ENCODE measurements at regions not wholly inside any gene's neighbourhood (a gene's known extent, or its start where the extent isn't known, plus 50 kb on each side); places are given as distances from the start of the nearest gene placed in this dataset.

GRCh38 chr5:100479079-100479688, 56.0 kb upstream of the FAM174A start:
- ATAC-seq = no peak
- no peaks in the 10 kb centered on the region for H3K36me3 Mint-ChIP-seq
- no peak overlapping the region for H3K4me3 Mint-ChIP-seq
- no peak overlapping the region for H3K27ac Mint-ChIP-seq
- no peaks in the 10 kb centered on the region for H3K4me1 Mint-ChIP-seq
- DNase-seq (ENCODE audit: low spot score in 2 of 2) = no peak
- H3K9me3 Mint-ChIP-seq = no peaks in the 10 kb centered on the region

DNA sequence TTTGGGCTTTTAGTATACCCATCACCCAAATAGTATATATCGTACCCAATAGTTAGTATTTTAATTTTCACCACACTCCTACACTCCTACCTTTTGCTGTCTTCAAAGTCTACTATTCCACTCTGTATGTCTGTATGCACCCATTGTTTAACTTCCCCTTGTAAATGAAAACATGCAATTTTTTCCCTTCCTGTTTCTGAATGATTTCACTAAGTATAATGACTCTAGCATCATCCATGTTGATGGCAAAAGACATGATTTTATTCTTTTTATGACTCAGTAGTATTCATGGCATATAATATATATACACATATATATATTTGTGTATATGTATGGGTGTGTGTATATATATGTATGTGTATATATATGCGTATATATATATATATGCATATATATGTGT, 63.1 kb upstream of the FAM174A start:
- no peak for ATAC-seq
- no peak overlapping the region for H3K4me3 Mint-ChIP-seq
- no peaks in the 10 kb centered on the region for H3K4me1 Mint-ChIP-seq
- no peaks in the 10 kb centered on the region for H3K9me3 Mint-ChIP-seq
- H3K27ac Mint-ChIP-seq = no peak overlapping the region
- DNase-seq (ENCODE audit: low spot score in 2 of 2) = no peak
- H3K36me3 Mint-ChIP-seq = no peaks in the 10 kb centered on the region

DNA sequence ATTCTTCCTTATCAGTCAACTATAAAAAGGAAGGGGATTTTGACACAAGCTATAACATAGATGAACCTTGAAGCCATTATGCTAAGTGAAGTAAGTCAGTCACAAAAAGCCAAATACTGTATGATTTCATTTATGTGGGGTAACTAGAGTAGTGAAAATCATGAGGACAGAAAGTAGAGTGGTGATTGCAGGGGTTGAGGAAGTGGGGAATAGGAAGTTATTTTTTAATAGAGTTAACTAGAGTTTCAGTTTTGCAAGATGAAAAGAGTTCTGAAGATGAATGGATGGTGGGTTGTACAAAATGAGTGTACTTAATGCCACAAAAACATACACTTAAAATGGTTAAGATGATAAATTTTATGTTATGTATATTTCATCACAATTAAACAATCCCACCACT, 65.4 kb upstream of the FAM174A start:
- Mint-ChIP-seq H3K36me3 (no peaks in the 10 kb centered on the region), H3K4me3 (no peak overlapping the region), H3K4me1 (no peaks in the 10 kb centered on the region), H3K27ac (no peak overlapping the region), H3K9me3 (no peaks in the 10 kb centered on the region)
- ATAC-seq (no peak), DNase-seq (ENCODE audit: low spot score in 2 of 2) (no peak)

DNA sequence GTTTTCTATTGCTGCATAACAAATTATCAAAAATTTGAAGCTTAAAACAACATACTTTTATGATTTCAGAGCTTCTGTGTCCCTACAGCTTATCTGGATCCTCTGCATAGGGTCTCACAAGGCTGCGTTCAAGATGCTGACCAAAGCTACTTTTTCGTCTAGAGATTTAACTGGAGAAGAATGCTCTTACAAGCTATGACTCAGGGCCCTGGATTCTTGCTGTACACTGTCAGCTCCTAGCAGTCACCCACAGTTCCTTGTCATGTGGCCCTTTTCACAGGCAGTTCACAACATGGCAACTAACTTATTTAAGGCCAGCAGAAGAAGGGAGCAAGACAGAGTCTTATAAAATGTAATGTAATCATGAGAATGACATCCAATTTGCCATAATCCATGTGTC, 70.8 kb upstream of the FAM174A start:
- no peak for DNase-seq (ENCODE audit: low spot score in 2 of 2)
- no peak for ATAC-seq
- Mint-ChIP-seq H3K36me3 (no peaks in the 10 kb centered on the region), H3K4me3 (no peak overlapping the region), H3K4me1 (no peaks in the 10 kb centered on the region), H3K27ac (no peak overlapping the region), H3K9me3 (peaks cover 2% of the 10 kb centered on the region)

- Mint-ChIP-seq H3K27ac (no peak overlapping the region), H3K36me3 (no peaks in the 10 kb centered on the region), H3K4me1 (no peaks in the 10 kb centered on the region), H3K9me3 (peaks cover 2% of the 10 kb centered on the region), H3K4me3 (no peak overlapping the region)
- DNase-seq (ENCODE audit: low spot score in 2 of 2) = no peak
- no peak for ATAC-seq
These were observed 78.6 kb upstream of the FAM174A start for GRCh38 chr5:100456615-100457014.

GRCh38 chr5:100452126-100452525, 83.0 kb upstream of the FAM174A start:
- Mint-ChIP-seq H3K27ac (no peak overlapping the region), H3K36me3 (no peaks in the 10 kb centered on the region), H3K4me1 (no peaks in the 10 kb centered on the region), H3K9me3 (no peaks in the 10 kb centered on the region), H3K4me3 (no peak overlapping the region)
- DNase-seq (ENCODE audit: low spot score in 2 of 2) (no peak), ATAC-seq (no peak)

- no peak for DNase-seq (ENCODE audit: low spot score in 2 of 2)
These were observed 87.1 kb upstream of the FAM174A start for GRCh38 chr5:100448111-100448528.

DNA sequence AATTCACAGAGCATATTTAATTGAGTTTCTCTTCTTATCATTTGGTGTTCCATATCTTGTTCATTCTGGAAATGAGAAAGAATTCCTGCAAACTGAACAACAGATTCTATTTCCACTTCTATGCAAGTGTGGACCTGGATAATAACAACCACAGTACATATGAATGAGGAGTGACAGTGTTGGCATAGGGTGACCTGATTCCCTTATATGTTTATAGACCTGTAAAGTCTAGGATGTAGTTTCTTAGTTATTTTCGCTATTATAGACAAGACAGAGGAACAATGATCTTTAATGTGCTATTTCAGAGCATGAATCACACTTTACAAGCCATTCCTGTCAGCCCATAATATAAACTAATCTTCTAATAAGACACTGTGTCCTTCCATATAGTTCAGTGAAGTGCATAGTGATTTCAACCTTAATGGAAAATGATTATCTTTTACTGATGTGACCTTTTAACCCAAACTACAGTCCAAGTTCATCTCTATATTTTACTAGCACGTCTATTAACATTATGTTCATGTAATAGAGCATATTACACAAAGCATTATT, 88.2 kb upstream of the FAM174A start:
- no peaks in the 10 kb centered on the region for H3K36me3 Mint-ChIP-seq
- no peaks in the 10 kb centered on the region for H3K4me1 Mint-ChIP-seq
- no peak overlapping the region for H3K27ac Mint-ChIP-seq
- H3K9me3 Mint-ChIP-seq = no peaks in the 10 kb centered on the region
- DNase-seq (ENCODE audit: low spot score in 2 of 2) (no peak), ATAC-seq (no peak)
- H3K4me3 Mint-ChIP-seq = no peak overlapping the region

More at GRCh38 chr5:100448111-100448528, 87.1 kb upstream of the FAM174A start:
- ATAC-seq = no peak
- H3K36me3 Mint-ChIP-seq = no peaks in the 10 kb centered on the region
- H3K27ac Mint-ChIP-seq = no peak overlapping the region
- no peaks in the 10 kb centered on the region for H3K9me3 Mint-ChIP-seq
- H3K4me3 Mint-ChIP-seq = no peak overlapping the region
- no peaks in the 10 kb centered on the region for H3K4me1 Mint-ChIP-seq

- DNase-seq (ENCODE audit: low spot score in 2 of 2) (no peak), ATAC-seq (peak; percentile 67)
- Mint-ChIP-seq H3K9me3 (no peaks in the 10 kb centered on the region), H3K36me3 (no peaks in the 10 kb centered on the region), H3K4me3 (no peak overlapping the region), H3K4me1 (no peaks in the 10 kb centered on the region), H3K27ac (no peak overlapping the region)
These were observed 90.2 kb upstream of the FAM174A start for GRCh38 chr5:100444961-100445360.

DNA sequence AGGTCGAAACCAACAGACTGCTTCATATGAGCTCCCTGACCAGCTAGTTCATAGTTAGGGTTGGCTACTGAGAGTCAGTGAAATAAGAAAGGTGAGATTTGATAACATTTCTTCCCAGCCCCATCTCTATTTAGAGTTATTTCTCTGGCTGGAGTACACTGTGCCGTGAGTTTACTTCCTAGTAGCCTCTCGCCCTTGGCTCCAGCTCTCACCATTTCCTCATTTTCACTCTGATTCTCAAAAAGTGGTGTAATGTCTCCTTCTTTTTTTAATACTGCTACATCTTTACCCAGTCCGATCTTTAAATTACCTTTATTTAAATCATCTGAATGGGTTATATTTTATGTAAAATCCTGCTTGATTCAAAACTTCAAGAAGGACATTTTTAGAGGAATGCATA, 100.4 kb upstream of the FAM174A start:
- DNase-seq (ENCODE audit: low spot score in 2 of 2) = no peak
- no peak overlapping the region for H3K4me3 Mint-ChIP-seq
- H3K9me3 Mint-ChIP-seq = no peaks in the 10 kb centered on the region
- H3K4me1 Mint-ChIP-seq = no peaks in the 10 kb centered on the region
- no peaks in the 10 kb centered on the region for H3K36me3 Mint-ChIP-seq
- no peak overlapping the region for H3K27ac Mint-ChIP-seq
- no peak for ATAC-seq

DNA sequence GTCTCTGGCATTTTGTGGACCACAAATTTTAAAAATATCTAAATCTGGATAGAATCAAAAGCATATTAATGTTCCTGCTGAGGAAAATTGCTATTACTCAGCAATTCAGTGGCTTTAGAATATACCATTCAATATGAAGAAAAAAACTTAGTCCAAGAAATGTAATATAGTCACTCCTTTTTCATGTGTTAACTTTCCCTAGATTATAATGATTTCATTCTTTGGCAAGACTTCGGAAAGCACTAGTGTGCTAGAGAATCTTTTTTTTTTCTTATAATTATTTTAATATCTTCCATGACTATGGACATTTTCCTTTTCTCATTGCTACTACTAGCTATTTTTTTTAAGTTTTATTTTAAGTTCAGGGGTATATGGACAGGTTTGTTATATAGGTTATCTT, 102.4 kb upstream of the FAM174A start:
- no peak for DNase-seq (ENCODE audit: low spot score in 2 of 2)
- no peak for ATAC-seq
- Mint-ChIP-seq H3K4me3 (no peak overlapping the region), H3K9me3 (no peaks in the 10 kb centered on the region), H3K27ac (no peak overlapping the region), H3K4me1 (no peaks in the 10 kb centered on the region), H3K36me3 (no peaks in the 10 kb centered on the region)

DNA sequence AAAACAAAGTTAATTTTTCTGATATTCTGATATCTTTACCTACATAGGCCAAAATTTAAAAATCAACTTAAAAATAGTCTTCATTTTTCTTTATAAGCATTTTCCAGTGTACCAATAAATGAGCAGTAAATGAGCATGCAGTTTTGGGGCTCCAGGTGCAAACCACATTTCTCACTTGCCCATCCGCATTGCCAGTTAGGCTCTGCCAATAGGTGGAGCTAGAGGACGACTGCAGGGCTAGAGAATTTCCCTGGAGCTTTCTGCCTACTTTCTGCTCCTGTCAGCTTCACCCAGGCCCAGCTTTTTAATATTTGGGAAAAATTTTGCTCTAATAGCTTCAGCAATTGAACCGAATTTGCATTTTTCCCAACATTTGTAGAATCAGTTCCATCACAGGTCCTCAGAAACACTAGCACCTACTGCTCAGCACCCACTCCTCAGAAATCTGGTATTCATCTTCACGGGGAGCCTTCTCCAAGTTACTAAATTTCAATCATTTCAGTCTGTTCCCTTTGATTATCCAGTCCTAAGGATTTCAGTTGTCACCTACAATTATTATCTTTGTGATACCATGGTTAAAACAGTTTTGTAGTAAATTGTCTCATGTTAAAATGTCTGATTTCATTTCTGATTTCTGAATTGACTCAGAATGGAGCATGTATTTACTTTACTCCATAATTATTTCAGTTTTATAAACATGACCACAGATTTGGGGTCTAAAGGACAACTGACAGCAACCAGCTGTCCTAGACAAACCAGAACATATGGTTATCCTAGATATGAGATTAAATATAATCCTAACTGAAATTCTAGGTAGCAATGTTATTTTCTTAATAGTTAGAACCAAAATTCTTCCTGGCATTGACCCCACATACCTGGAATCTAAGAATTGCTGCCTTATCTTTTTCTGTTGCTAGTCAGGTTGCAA, 104.6 kb upstream of the FAM174A start:
- ATAC-seq (peak; percentile 42), DNase-seq (ENCODE audit: low spot score in 2 of 2) (peak; percentile 40 to 69)
- Mint-ChIP-seq H3K27ac (no peak overlapping the region), H3K36me3 (no peaks in the 10 kb centered on the region), H3K9me3 (no peaks in the 10 kb centered on the region), H3K4me1 (no peaks in the 10 kb centered on the region), H3K4me3 (no peak overlapping the region)

DNA sequence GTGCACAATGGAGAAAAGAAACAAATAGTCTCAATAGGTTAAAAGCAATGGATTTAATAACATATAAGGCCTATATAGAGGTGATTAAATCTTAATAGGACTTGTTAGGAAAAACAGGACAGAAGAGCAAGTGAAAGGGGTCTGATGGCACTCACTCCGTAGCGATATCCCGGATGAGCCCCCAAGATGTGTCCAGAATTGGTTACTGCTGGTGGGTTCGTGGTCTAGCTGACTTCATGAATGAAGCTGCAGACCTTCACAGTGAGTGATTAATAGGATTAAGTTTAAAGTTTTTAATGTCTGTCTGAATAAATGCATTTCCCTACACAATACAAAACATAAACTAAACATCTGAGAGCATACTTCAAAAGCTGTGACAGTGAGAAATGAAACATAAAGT, 110.4 kb upstream of the FAM174A start:
- no peak for ATAC-seq
- no peak overlapping the region for H3K4me3 Mint-ChIP-seq
- H3K9me3 Mint-ChIP-seq = peaks cover 4% of the 10 kb centered on the region
- H3K4me1 Mint-ChIP-seq = no peaks in the 10 kb centered on the region
- no peak overlapping the region for H3K27ac Mint-ChIP-seq
- no peak for DNase-seq (ENCODE audit: low spot score in 2 of 2)
- no peaks in the 10 kb centered on the region for H3K36me3 Mint-ChIP-seq

GRCh38 chr5:100424017-100424416, 111.2 kb upstream of the FAM174A start:
- no peak for ATAC-seq
- no peak overlapping the region for H3K27ac Mint-ChIP-seq
- H3K36me3 Mint-ChIP-seq = no peaks in the 10 kb centered on the region

GRCh38 chr5:100423330-100423729, 111.8 kb upstream of the FAM174A start:
- DNase-seq (ENCODE audit: low spot score in 2 of 2) (no peak), ATAC-seq (no peak)
- Mint-ChIP-seq H3K36me3 (no peaks in the 10 kb centered on the region), H3K4me3 (no peak overlapping the region), H3K4me1 (no peaks in the 10 kb centered on the region), H3K27ac (no peak overlapping the region), H3K9me3 (peaks cover 4% of the 10 kb centered on the region)

More at GRCh38 chr5:100424017-100424416, 111.2 kb upstream of the FAM174A start:
- Mint-ChIP-seq H3K4me3 (no peak overlapping the region), H3K9me3 (peaks cover 4% of the 10 kb centered on the region), H3K4me1 (no peaks in the 10 kb centered on the region)
- no peak for DNase-seq (ENCODE audit: low spot score in 2 of 2)

DNA sequence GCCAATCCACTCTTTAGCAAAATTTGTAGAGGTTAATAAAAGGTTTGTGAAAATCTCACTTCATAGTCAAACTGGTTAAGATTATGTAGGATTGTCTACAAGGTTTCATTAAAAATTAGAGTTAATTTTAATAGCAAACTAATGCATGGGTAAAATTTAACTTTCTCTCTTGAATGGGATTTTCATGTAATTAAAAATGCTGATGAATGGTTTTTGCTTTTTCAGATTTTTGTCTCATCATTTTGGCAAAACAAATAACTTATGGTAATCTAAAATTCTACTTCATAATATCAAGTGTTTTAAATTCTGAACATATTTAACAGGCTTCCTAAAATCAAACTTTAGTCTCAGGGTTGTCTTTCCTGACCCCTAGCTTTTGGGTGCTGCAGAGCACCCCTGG, 113.8 kb upstream of the FAM174A start:
- H3K36me3 Mint-ChIP-seq = no peaks in the 10 kb centered on the region
- H3K27ac Mint-ChIP-seq = no peak overlapping the region
- peaks cover 4% of the 10 kb centered on the region for H3K9me3 Mint-ChIP-seq
- no peak for DNase-seq (ENCODE audit: low spot score in 2 of 2)
- no peaks in the 10 kb centered on the region for H3K4me1 Mint-ChIP-seq
- no peak for ATAC-seq
- H3K4me3 Mint-ChIP-seq = no peak overlapping the region
